CD4-positive, alpha-beta memory T cell (primary cell): ENCODE measurements at regions not wholly inside any gene's neighbourhood (a gene's known extent, or its start where the extent isn't known, plus 50 kb on each side); places are given as distances from the start of the nearest gene placed in this dataset.
A peak's percentile ranks its signal among the peaks of the same experiment; 100 is the strongest.

ENCODE experiments used
- CTCF ChIA-PET: fragments of 350-600 bp; sonication (Branson Sonifier 250); formaldehyde crosslinking; loops from one replicate; lab custom pipeline; 2021; ENCODE audit warnings: inconsistent platforms; ENCODE audit not compliant: partially characterized antibody; lab: Charles Lee
- POLR2A ChIA-PET: fragments of 350-600 bp; sonication (Branson Sonifier 250); formaldehyde crosslinking; loops from one replicate; lab custom pipeline; 2021; ENCODE audit not compliant: partially characterized antibody; lab: Charles Lee
- DNase-seq, 5 donors: peaks; one replicate each; pipeline versions ENCODE4 v3.0.0 to v3.0.0-alpha.2; 2020 to 2022; ENCODE audit warnings: mixed read lengths in 1 of 5
- H3K27ac ChIP-seq: one replicate; pipeline ENCODE4 v1.7.0; 2013; ENCODE audit warnings: low read depth, low read length
- H3K27me3 ChIP-seq: 2 replicates; pipeline ENCODE4 v1.7.0; 2013; ENCODE audit warnings: mild to moderate bottlenecking, low read length, moderate library complexity; ENCODE audit not compliant: insufficient read depth
- H3K36me3 ChIP-seq: 2 replicates; pipeline ENCODE4 v1.7.0; 2013; ENCODE audit warnings: mild to moderate bottlenecking, low read length, moderate library complexity; ENCODE audit not compliant: insufficient read depth
- H3K4me1 ChIP-seq: 2 replicates; pipeline ENCODE4 v1.7.0; 2013; ENCODE audit warnings: mild to moderate bottlenecking, low read length, moderate library complexity; ENCODE audit not compliant: insufficient read depth
- H3K4me3 ChIP-seq, 2 donors: one replicate each; pipeline ENCODE4 v1.7.0; 2013; ENCODE audit warnings: low read length in 2 of 2, mild to moderate bottlenecking in 1 of 2
- H3K9me3 ChIP-seq, 2 donors: one replicate each; pipeline ENCODE4 v1.7.0; 2013; ENCODE audit warnings: low read length in 2 of 2, control low read depth in 1 of 2; ENCODE audit not compliant: control insufficient read depth in 1 of 2
- H3K27ac Mint-ChIP-seq, 7 donors: one replicate each; pipeline ENCODE4 v1.8.0; 2020 to 2021; ENCODE audit warnings: mixed read lengths in 7 of 7, mild to moderate bottlenecking in 6 of 7, inconsistent platforms in 3 of 7, moderate library complexity in 3 of 7
- H3K27me3 Mint-ChIP-seq, 2 donors: one replicate each; pipeline ENCODE4 v1.8.0; 2020 to 2021; ENCODE audit warnings: mixed read lengths in 2 of 2
- H3K36me3 Mint-ChIP-seq, 2 donors: one replicate each; pipeline ENCODE4 v1.8.0; 2020 to 2021; ENCODE audit warnings: mixed read lengths in 2 of 2, inconsistent platforms in 1 of 2, mild to moderate bottlenecking in 1 of 2
- H3K4me1 Mint-ChIP-seq, 4 donors: one replicate each; pipeline ENCODE4 v1.8.0; 2020 to 2021; ENCODE audit warnings: mixed read lengths in 4 of 4, mild to moderate bottlenecking in 1 of 4
- H3K4me3 Mint-ChIP-seq, 8 donors: one replicate each; pipeline ENCODE4 v1.8.0; 2020 to 2021; ENCODE audit warnings: mixed read lengths in 8 of 8, mild to moderate bottlenecking in 7 of 8, moderate library complexity in 6 of 8, inconsistent platforms in 3 of 8
- H3K9me3 Mint-ChIP-seq, 8 donors: one replicate each; pipeline ENCODE4 v1.8.0; 2020 to 2021; ENCODE audit warnings: mixed read lengths in 8 of 8, mild to moderate bottlenecking in 5 of 8, inconsistent platforms in 3 of 8, moderate library complexity in 1 of 8
- intact Hi-C: fragments of 100-400 bp; cut with micrococcal nuclease; formaldehyde crosslinking; loops from one replicate; pipeline ENCODE4 v1.15.1; 2023

DNA sequence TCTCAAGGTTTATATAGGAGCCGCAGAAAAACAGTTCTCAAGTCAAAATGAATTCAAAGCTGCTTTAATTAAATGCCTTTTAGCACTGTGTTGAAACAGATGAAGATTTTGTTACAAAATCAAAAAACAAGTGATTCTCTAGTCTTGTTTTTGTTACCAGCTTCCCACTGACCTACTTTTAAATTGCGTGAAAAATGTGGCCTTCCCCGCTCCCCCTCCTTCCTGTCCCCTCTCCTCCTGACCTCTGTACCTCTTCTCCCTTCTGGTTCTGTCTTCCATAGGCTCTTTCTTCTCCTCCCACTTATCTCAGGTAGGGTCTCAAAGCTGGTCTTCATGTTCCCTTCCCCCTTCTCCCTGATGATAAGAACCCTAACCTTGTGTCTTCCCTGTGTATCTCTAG is 90.0 kb upstream of the MDM1 start:
- H3K9me3 ChIP-seq: no peaks in the 10 kb centered on the region
- H3K4me1 ChIP-seq: peaks cover 17% of the 10 kb centered on the region
- ChIA-PET POLR2A (interaction anchor here (0.8 to 1.3 kb wide), 4 partner anchors 20 to 189 kb away, joined by 3 to 6 read pairs (median 4); partner anchors contain the start of gene RAP1B), CTCF (interaction anchor here (0.8 kb wide), 1 partner anchor 49 kb away, joined by 4 read pairs; no protein-coding TSS in a partner anchor)
- Mint-ChIP-seq H3K4me3 (peak overlapping the region in 5 of 8 donors; percentile 15 to 67 (median 40)), H3K4me1 (peaks cover 15 to 37% (median 27%) of the 10 kb centered on the region in 4 donors), H3K27ac (peak overlapping the region in 6 of 7 donors; percentile 25 to 86 (median 74)), H3K36me3 (no peaks in the 10 kb centered on the region), H3K27me3 (no peaks in the 10 kb centered on the region), H3K9me3 (no peaks in the 10 kb centered on the region)
- H3K27me3 ChIP-seq: no peaks in the 10 kb centered on the region
- DNase-seq: peak in 2 of 5 donors; percentile 4 to 12
- H3K27ac ChIP-seq: no peak overlapping the region
- H3K36me3 ChIP-seq: no peaks in the 10 kb centered on the region
- intact Hi-C loops: no loop called here
- no peak overlapping the region for H3K4me3 ChIP-seq

- CTCF ChIA-PET: interaction anchor here (0.8 kb wide), 1 partner anchor 50 kb away, joined by 4 read pairs; no protein-coding TSS in a partner anchor
- H3K9me3 Mint-ChIP-seq: no peaks in the 10 kb centered on the region
- POLR2A ChIA-PET: no interaction called here
Observed at GRCh38 chr12:68422956-68423574, 90.9 kb upstream of the MDM1 start.

GRCh38 chr12:68425998-68426397 is 93.8 kb upstream of the MDM1 start:
- Mint-ChIP-seq H3K27ac (no peak overlapping the region), H3K9me3 (no peaks in the 10 kb centered on the region), H3K4me1 (peaks cover 8 to 18% (median 13%) of the 10 kb centered on the region in 4 donors), H3K27me3 (no peaks in the 10 kb centered on the region), H3K4me3 (no peak overlapping the region), H3K36me3 (no peaks in the 10 kb centered on the region)
- H3K27ac ChIP-seq: no peak overlapping the region
- H3K4me3 ChIP-seq: no peak overlapping the region
- POLR2A ChIA-PET: interaction anchor here (0.9 kb wide), 1 partner anchor 10 kb away, joined by 3 read pairs; no protein-coding TSS in a partner anchor
- intact Hi-C loops: no loop called here
- H3K4me1 ChIP-seq: peaks cover 13% of the 10 kb centered on the region
- no peaks in the 10 kb centered on the region for H3K9me3 ChIP-seq
- no peaks in the 10 kb centered on the region for H3K27me3 ChIP-seq
- no peaks in the 10 kb centered on the region for H3K36me3 ChIP-seq
- CTCF ChIA-PET: interaction anchor here (0.9 kb wide), 1 partner anchor 11 kb away, joined by 3 read pairs; no protein-coding TSS in a partner anchor
- DNase-seq: no peak

More at GRCh38 chr12:68422956-68423574, 90.9 kb upstream of the MDM1 start:
- DNase-seq: no peak
- H3K4me3 Mint-ChIP-seq: no peak overlapping the region
- peak overlapping the region in 4 of 7 donors; percentile 32 to 49 (median 44) for H3K27ac Mint-ChIP-seq
- H3K4me1 ChIP-seq: peaks cover 17% of the 10 kb centered on the region
- intact Hi-C loops: no loop called here
- H3K4me3 ChIP-seq: no peak overlapping the region
- no peaks in the 10 kb centered on the region for H3K27me3 Mint-ChIP-seq
- peaks cover 13 to 32% (median 26%) of the 10 kb centered on the region in 4 donors for H3K4me1 Mint-ChIP-seq
- H3K27ac ChIP-seq: no peak overlapping the region
- H3K27me3 ChIP-seq: no peaks in the 10 kb centered on the region
- H3K9me3 ChIP-seq: no peaks in the 10 kb centered on the region
- no peaks in the 10 kb centered on the region for H3K36me3 ChIP-seq
- no peaks in the 10 kb centered on the region for H3K36me3 Mint-ChIP-seq

DNA sequence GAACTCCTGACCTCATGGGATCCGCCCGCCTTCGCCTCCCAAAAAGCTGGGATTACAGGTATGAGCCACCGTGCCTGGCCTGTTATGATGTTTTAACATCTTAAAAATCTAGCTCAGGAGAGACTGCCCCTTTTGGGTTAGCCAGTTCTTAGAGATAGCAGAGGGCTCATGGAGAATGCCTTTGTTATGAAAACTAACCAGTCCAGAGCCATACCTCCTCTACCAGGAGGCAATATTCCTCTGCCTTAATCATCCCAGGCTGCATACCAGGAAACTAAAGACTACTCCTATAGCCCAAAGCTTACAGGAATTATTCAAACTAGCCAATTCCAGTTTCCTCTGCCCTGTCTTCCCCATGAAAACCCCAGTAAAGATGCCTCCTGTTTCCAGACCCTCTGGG is 96.0 kb upstream of the MDM1 start:
- H3K4me3 ChIP-seq: no peak overlapping the region
- intact Hi-C loops: no loop called here
- no peaks in the 10 kb centered on the region for H3K9me3 ChIP-seq
- H3K27me3 ChIP-seq: no peaks in the 10 kb centered on the region
- H3K36me3 Mint-ChIP-seq: no peaks in the 10 kb centered on the region
- H3K27ac ChIP-seq: no peak overlapping the region
- no peaks in the 10 kb centered on the region for H3K4me1 ChIP-seq
- no peak for DNase-seq
- H3K27me3 Mint-ChIP-seq: peaks cover 0 to 2% of the 10 kb centered on the region in 2 donors
- no peak overlapping the region for H3K4me3 Mint-ChIP-seq
- peaks cover under 1 to 2% (median 2%) of the 10 kb centered on the region in 4 donors for H3K4me1 Mint-ChIP-seq
- ChIA-PET CTCF (no interaction called here), POLR2A (no interaction called here)
- no peaks in the 10 kb centered on the region for H3K9me3 Mint-ChIP-seq
- H3K36me3 ChIP-seq: no peaks in the 10 kb centered on the region
- H3K27ac Mint-ChIP-seq: no peak overlapping the region

- Histone ChIP-seq H3K27me3 (no peaks in the 10 kb centered on the region), H3K4me1 (no peaks in the 10 kb centered on the region), H3K27ac (no peak overlapping the region), H3K4me3 (no peak overlapping the region), H3K36me3 (no peaks in the 10 kb centered on the region), H3K9me3 (no peaks in the 10 kb centered on the region)
- POLR2A ChIA-PET: no interaction called here
- Mint-ChIP-seq H3K27ac (no peak overlapping the region), H3K36me3 (no peaks in the 10 kb centered on the region), H3K9me3 (peaks cover 0 to under 1% (median 0%) of the 10 kb centered on the region in 8 donors), H3K4me3 (no peak overlapping the region), H3K4me1 (peaks cover 0 to 2% (median 0%) of the 10 kb centered on the region in 4 donors), H3K27me3 (peaks cover 0 to 2% of the 10 kb centered on the region in 2 donors)
- CTCF ChIA-PET: interaction anchor here (1.2 kb wide), 1 partner anchor 9 kb away, joined by 4 read pairs; no protein-coding TSS in a partner anchor
- DNase-seq: no peak
- intact Hi-C loops: no loop called here
Observed at GRCh38 chr12:68428724-68429501, 96.8 kb upstream of the MDM1 start.

DNA sequence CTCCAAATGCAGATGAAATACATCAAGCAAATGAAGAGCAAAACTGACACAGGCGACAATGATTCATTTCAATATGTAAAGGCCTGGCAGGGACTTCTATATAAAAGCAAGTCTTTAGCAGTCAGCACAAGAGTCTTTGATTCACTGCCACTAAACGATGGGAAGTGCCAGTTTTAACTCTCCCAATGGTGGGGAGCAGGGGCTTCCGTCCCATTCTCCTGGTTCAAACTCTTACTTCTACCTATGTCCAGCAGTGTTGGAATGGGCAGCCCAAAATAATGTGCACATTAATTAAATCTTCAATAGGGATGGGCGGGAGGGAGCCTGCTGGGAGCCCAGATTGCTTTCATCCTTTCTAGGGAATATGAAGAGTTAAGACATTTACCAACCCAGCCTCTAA is 97.5 kb upstream of the MDM1 start:
- H3K27me3 Mint-ChIP-seq: peaks cover 0 to 2% of the 10 kb centered on the region in 2 donors
- H3K4me1 ChIP-seq: no peaks in the 10 kb centered on the region
- no peaks in the 10 kb centered on the region for H3K36me3 ChIP-seq
- no peaks in the 10 kb centered on the region for H3K9me3 ChIP-seq
- H3K4me3 ChIP-seq: no peak overlapping the region
- H3K36me3 Mint-ChIP-seq: no peaks in the 10 kb centered on the region
- peaks cover 0 to 2% (median 0%) of the 10 kb centered on the region in 4 donors for H3K4me1 Mint-ChIP-seq
- intact Hi-C loops: no loop called here
- CTCF ChIA-PET: interaction anchor here (1.2 kb wide), 1 partner anchor 8 kb away, joined by 4 read pairs; no protein-coding TSS in a partner anchor
- no peaks in the 10 kb centered on the region for H3K27me3 ChIP-seq
- POLR2A ChIA-PET: no interaction called here
- no peak for DNase-seq
- no peak overlapping the region for H3K27ac ChIP-seq
- no peak overlapping the region for H3K27ac Mint-ChIP-seq
- H3K4me3 Mint-ChIP-seq: no peak overlapping the region
- H3K9me3 Mint-ChIP-seq: peaks cover 0 to 3% (median 0%) of the 10 kb centered on the region in 8 donors

DNA sequence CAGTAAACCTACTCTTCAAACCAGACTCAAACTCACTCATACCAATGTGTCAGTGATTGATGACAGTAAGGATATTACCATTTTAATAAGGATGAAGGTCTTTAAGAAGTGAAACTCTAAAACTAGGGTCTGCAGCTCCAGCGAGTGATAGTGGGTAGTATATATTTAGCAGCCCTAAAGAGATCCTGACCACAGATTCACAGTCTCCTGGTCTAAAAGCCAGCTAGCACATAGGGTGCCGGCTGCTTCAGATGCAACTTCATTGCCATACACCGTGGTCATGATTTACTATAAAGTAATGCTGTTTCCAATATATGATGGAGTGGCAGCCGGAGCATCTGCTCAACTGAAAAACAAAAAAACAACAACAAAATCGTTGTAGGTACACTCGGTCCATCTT is 99.6 kb upstream of the MDM1 start:
- H3K4me3 Mint-ChIP-seq: no peak overlapping the region
- H3K4me1 Mint-ChIP-seq: peaks cover 0 to 2% (median 0%) of the 10 kb centered on the region in 4 donors
- peaks cover 1 to 10% of the 10 kb centered on the region in 2 donors for H3K36me3 Mint-ChIP-seq
- Histone ChIP-seq H3K27me3 (no peaks in the 10 kb centered on the region), H3K4me1 (no peaks in the 10 kb centered on the region), H3K9me3 (no peaks in the 10 kb centered on the region), H3K36me3 (no peaks in the 10 kb centered on the region), H3K4me3 (no peak overlapping the region), H3K27ac (no peak overlapping the region)
- H3K9me3 Mint-ChIP-seq: peaks cover 0 to 7% (median 4%) of the 10 kb centered on the region in 8 donors
- H3K27me3 Mint-ChIP-seq: peaks cover 0 to 2% of the 10 kb centered on the region in 2 donors
- H3K27ac Mint-ChIP-seq: peak overlapping the region in 2 of 7 donors; percentile 2 to 28
- POLR2A ChIA-PET: interaction anchor here (0.8 kb wide), 1 partner anchor 15 kb away, joined by 3 read pairs; no protein-coding TSS in a partner anchor
- intact Hi-C loops: no loop called here
- CTCF ChIA-PET: no interaction called here
- no peak for DNase-seq
